HG03280 (cell line): ENCODE measurements at regions not wholly inside any gene's neighbourhood (a gene's known extent, or its start where the extent isn't known, plus 50 kb on each side); places are given as distances from the start of the nearest gene placed in this dataset.
"Not testable (repeated sequence)": the region's sequence is repeated elsewhere in the genome, so short reads cannot be mapped to it uniquely, and the experiment has no call there.

Experiments
- ATAC-seq: cut with Tn5 transposase; IDR thresholded peaks from one replicate; pipeline ENCODE4 v1.9.1; 2021; ENCODE audit warnings: mild to moderate bottlenecking, moderate library complexity; ENCODE audit not compliant: unreplicated experiment

DNA sequence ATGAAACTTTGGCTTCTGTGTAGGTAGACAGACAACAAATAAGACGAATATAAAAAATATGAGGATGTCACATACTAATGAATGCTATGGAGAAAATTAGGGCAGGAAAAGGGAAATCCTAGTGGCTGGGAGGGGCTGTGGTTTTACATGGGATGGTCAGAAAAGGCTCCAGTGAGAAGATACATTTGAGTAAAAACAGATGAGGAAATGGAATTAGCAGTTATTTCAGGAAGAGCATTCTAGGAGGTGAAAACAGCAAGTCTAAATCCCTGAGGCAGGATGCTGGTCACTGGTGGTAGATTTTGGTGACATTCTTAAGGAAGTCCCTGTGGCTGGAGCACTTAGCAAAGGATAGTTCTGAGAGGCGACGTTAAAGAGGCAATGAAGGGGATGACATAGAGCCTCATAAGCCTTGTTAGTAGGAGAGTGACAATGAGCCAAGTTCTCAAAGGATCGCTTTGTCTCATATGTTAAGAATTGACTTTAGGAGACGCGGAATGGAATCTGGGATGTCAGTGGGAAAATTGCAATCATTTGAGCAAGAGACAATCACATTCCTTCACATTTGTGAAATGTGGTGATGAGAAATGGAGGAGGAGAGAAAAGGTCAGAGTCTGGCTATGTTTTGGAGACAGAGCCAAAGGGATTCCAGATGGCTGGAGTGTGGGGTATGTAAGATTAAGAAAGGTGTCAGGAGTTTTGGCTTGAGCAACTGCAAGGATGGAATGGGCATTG is 384.7 kb upstream of the FZD8 start:
- no peak for ATAC-seq

DNA sequence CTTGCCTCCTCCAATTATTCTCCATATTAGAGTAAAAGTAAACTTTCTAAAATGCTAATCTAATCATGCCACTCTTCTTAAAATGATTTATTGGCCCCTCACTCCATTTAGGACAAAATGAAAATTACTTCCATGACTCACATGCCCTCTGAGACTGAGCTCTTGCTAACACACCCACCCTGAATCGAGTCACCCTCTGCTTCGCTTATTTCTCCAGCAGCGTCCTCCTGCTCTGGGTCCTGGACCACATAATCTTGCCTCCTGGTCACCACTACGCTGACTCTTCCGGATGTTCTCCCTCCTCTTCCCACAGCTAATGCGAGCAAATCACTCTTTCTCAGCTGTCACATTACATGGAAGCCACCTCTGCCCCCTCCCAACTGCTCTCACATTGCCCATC is 384.0 kb upstream of the FZD8 start:
- no peak for ATAC-seq

DNA sequence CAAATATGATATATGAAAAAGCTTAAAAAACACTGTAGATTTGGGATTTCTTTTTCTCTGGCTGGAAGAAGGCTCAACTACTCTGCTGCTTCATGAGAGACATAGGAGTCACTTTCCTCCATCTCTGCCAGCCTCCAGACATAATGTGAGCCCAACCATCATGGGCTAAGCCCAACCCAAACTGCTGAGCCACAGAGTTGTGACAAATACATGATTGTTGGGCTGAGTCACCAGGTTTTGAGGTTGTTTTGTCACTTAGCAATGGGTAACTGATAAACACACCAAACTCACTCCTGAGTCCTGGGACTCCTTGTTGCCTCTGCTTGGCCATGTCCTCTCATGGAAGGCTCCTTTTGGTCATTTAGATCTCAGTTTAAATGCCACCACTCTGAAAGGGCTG is 381.8 kb upstream of the FZD8 start:
- no peak for ATAC-seq

DNA sequence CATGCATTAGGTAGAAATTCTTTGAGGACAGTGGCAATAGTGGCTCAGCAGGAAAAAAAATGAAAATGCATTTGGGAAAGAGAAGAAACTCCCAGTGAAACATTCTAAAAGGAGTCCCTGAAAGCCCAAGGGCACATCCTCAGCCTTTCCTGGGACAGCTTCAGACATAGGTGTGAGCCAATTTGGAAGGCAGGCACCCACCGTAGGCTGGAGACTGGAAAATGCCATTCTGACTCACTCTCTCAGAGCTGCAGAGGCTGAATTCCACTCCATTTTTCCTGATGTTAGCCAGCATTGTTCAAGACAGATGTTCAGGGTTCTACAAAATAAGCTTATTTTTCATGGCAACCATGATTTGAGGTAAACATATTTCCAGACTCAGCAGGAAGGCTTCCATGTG is 379.0 kb upstream of the FZD8 start:
- ATAC-seq: no peak

DNA sequence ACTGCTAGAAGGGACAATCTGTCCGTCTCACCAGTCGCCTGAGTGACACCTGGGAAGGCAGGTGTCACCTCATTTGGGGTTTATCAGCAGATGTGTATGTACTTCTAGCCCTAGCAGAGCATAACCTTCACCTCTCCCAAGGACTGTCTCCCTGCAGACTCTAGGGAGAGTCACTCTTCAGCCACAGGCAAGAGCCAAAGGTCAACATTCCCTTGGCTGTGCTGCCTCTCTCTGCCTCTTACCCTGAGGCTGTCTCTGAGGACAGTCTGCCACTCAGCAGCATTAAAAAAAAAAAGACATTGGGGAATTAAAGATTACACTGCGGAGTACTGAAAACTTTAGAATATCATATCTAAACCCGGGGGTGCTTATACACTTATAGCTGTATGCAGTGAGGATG is 377.7 kb upstream of the FZD8 start:
- no peak for ATAC-seq

DNA sequence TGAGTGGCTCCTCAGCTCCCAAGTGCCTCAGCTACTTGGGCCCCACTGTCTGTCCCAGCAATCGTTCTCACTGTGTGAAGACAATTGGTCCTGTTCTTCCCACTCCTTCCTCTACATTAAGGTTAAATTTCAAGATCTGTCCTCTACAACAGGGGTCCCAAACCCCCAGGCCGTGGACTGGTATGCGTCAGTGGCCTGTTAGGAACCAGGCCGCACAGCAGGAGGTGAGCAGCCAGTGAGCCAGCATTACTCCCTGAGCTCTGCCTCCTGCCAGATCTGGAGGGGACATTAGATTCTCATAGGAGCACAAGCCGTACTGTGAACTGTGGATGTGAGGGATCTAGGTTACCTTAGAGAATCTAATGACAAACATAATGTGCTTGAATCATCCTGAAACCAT is 376.9 kb upstream of the FZD8 start:
- ATAC-seq: no peak

DNA sequence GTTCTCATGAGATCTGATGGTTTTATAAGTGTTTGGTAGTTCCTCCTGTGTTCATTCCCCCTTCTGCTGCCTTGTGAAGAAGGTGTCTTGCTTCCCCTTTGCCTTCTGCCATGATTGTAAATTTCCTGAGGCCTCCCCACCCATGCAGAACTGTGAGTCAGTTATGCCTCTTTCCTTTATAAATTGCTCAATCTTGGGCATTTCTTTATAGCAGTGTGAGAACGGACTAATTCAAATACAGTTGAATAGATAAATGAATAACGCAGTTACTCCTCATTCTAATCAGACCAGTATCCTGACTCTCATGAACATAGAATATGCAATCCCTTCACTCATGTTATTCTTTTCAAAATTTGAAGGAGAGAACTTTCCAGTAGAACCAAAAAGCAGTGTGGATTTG is 375.0 kb upstream of the FZD8 start:
- ATAC-seq: no peak

DNA sequence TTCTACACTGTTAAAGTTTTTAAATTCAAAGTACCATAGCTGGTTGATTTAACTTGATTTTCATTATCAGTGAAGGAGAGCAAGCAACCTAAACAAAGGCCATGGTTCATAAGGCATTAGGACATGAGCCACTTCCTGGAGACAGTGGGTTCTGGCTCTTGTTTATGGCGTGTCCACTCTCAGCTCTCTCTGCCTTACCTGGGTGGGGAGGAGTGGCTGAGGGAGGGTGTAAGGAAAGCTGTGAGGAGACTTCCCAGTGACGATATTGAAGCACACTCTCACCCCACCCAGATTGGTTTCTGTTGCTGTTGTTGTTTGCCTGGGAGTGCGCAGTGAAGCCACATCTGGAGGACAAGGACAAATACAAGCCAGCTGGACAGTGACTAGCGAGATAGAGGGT is 365.3 kb upstream of the FZD8 start:
- no peak for ATAC-seq

DNA sequence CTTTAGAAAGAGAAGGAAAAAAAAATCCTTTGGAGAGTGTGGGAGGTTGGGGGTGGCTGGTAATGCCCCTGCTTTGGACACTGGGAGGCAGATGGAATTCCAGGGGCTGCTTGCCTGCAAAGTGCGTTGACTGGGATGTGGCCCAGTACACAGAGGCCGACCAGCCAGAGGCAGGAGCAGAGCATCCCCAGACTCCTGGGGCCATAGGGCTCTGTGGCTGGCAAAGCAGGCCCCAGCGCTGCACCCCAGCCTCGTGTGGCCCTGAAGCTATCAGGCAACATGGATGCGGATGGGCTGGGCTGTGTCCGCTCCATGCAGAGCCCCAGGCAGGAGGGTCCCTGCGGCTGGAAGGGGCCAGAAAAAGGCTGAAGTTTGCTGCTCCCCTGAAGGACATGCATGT is 361.6 kb upstream of the FZD8 start:
- no peak for ATAC-seq

DNA sequence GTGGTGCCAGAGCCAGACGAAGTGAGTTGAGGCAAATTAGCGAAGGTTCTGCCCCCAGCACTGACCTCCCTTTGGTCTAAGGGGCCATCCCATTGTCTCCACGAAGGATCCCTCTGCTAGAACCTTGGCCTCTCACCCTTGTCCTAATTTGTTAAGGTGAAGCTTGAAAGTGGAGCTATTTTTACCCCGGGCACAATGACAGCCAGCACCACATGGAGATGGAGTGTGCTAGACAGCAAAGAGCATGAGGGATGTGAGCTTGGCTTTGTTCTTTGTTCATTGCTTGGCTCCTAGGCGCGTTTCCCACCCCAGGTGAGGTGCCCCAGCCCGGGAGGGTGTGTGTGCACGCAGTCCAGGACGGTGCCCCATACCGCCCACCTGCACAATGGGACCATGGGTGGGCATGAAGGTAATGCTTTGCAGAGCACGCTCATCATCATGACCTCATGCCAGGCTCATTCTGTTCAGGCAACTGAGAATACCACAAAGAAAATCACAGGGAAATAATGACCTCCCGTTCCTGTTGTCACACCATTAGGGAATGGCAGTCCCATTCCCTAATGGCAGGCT is 361.0 kb upstream of the FZD8 start:
- no peak for ATAC-seq

DNA sequence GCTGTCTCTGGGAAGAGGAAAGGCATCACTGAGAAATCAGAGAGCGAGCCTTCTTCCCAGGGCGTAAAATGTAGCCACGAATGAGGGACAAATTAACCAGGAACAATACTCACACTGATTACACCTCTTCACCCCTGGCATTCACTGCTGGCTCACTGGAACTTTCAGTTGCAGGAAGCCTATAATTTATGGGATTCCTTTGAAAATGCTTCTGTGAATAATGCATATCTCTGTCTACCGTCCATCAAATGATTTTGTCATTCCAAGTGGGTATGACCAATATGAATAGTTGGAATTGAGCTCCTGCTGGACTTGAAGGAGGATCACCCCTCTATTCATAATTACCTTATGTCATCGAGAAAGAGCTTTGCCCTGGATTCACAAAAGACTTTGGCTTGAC is 360.3 kb upstream of the FZD8 start:
- ATAC-seq: no peak

DNA sequence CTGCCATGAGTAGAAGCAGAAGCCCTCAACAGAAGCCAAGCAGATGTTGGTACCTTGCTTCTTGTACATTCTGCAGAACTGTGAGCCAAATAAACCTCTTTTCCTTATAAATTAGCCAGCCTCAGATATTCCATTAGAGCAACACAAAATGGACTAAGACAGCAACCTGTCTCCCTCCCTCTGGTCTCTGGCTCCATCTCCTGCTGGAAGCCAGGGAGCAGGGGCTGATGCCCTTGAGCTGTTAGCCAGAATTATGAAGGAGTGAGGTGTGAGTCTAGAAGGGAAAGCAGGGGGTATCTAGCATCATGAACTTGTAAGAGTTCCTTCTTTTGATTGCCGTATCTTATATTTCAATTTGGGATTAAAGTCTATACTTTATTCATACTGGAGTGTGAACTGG is 358.7 kb upstream of the FZD8 start:
- not testable (repeated sequence) for ATAC-seq

DNA sequence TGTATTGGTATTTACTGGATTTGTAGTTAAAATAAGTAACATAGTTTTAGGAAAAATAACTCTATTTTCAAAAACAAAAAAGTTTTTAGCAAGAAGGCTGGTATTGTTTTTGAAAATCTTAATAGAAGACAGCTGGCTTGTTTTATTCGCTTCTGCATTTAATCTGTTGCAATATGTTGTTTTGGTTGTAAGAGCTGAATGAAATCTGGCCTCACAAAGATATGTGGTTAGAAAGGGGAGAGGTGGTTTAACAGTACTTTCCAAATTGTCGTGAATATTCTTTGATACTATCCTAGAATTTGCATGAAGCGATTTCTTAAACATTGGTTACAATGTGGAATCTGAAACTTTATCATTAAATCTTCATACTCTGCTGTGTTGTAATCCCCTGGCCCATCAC is 355.9 kb upstream of the FZD8 start:
- ATAC-seq: no peak

DNA sequence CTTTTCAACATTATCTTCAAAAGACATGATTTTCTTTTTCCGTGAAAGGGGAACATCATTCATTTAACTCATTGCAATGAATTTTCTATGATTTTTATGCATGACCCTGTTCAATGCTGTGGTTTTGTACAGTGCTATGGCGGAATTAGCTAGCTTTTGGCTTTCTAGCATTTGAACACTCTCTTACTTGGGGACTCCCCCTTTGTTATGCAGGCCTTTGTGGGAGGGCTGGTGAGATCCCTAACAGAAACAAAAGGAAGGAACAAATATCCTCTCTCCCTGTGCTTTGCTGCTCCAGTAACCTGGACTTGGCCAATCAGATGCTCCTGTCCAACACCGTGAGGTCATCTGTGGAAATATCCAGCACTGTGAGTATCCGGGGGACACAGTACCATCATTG is 353.4 kb upstream of the FZD8 start:
- no peak for ATAC-seq

DNA sequence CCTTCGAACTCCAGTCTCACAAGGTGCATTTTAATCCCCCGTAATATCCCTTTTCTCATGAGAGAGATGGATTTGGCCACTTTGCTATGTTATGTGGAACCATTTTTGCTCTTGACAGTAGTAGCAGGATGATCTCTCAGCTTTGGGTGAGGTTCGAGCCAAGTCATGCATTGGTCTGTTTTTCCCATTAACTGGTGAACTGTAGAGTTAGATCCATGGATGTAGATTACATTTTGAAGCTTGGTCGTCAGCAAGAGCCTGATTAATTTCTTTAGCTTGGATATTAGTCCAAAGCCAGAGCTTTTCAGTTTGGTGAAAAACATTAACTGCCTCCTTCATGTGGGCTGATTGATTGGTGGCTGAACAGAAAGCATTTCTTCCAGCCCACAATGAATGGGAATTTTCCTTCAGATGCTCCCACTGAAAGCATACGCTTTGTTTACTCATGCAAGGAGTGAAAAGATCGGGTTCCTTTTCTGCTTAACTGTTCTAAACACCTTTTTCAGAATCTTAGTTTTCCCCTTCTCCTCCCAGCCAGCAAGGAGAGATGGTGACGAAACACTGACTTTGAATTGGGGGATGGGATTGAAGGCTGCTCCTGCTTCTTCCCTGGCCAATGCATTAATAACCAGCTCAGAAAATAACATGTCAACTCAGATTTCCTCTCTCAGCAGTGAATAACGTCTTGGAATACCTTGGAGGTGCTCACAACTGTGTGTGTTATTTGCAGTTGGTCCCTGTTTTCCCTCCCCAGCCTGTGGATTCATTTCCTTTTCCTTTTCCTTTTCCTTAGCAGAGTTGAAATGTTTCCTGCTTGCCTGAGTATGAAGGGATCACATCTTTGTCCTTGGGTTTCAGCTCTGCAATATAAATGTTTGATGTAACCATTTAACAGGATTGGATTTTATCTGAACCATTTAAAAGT is 351.8 kb upstream of the FZD8 start:
- no peak for ATAC-seq

DNA sequence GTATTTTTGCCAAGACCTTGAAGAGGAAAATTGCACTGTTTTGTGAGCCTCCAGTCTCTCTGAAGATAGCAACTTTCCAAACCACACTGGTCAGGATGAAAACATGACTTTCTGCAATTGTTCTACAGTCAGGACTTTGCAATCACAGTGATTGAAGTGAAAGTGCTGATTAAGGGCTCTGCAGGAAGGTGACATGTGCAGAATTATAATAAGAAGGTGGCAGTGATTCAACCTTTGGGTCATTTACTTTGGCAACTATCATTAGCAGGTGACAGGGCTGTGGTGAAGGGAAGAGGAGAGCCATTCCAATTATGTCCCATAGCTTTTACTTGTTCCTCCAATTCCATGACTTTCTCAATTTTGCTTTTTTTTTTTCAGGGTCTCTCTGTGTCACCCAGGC is 350.0 kb upstream of the FZD8 start:
- ATAC-seq: no peak

DNA sequence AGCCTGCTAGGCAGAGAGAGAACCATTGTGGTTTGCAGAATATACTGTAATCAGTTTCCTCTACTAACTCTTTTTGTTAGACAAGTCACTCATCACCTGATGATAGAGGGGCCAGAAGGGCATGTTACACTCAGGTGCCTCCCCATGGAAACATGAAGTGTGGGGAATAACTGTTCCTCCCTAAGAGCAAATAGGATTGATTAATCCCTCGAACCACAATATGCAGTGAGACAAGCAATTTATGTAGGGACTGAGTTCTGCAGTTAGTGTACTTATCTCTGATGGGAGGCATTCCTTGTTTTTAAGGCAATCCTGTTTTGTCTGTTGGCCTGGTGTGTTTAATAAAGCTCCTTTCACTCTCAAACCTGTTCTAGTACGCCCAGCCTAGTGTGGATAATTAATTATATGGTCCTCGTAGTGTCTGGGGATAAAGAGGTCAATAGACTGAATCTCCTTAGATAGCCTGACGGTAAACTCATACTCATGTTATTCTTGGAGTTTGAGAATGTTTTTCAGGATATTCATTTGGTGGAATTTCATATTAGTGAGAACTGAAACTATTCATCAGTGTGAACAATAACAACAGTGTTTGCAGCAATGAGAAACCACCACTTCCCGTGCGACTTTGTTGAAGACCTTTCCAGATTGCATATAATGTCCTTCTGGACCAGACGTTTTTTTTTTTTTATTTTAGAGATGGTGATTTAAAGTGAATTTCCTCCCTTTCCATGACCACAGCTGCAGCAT is 344.8 kb upstream of the FZD8 start:
- no peak for ATAC-seq

DNA sequence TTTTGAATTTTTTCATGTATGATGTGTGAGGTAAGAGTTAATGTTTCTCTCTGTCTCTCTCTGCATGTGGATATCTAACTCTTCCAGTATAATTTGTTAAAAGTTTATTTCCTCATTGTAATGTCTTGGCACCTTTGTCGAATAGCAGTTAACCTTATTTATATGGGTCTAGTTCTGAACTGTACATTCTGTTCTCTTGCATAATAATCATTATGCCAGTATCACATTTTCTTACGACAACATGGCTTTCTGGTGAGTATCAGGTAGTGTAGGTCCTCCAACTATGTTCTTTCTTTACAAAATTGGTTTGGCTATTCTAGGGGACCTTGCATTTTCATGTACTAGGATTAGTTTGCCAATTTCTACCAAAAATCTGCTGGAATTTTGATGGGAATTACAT is 337.0 kb upstream of the FZD8 start:
- no peak for ATAC-seq

DNA sequence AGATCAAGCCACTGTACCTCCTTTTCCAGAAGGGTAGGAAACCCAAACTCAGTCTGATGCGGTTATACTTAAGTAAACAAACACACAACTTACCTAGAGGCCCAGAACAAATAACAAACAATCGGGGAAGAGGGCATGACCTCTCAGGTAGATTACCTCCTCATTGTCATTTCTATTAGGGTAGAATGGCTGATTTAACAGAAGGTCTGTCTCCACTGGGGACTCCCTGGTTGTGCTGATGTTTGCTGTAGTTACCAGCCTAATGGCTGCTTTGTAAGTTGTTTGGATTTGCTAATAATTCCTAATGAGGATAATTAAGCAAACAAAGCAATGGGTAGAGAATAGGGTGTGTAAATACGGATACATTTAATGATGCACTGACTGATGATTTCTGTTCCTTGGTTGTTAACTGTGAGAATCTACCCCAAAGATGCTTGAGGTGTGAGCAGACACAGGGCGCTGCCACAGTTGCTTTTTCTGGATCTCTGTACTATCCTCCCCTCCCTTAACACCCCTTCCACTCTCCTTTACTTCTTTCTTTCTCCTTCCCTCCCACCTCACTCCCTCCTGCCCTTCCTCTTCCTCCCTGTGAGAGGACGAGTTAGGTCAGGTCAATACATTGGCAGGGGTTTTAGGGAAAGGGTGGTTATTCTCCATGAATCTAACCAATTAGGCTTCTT is 332.0 kb upstream of the FZD8 start:
- ATAC-seq: not testable (repeated sequence)

DNA sequence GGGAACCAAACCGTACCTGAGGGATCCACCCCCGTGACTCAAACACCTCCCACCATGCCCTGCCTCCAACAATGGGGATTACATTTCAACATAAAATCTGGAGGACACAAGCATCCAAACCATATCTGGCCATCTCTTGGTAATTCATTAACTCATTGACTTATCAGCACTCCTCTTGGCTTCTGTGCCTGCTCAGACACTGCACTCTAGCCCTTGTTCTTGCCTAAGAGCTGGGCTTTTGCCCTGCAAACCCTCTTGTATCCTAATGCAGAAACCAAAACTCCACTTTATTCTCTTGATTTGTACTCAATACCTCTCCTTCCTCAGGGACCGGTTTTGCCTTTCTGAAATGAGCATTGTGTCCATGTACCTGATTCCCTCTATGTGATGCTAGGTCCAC is 330.2 kb upstream of the FZD8 start:
- no peak for ATAC-seq

DNA sequence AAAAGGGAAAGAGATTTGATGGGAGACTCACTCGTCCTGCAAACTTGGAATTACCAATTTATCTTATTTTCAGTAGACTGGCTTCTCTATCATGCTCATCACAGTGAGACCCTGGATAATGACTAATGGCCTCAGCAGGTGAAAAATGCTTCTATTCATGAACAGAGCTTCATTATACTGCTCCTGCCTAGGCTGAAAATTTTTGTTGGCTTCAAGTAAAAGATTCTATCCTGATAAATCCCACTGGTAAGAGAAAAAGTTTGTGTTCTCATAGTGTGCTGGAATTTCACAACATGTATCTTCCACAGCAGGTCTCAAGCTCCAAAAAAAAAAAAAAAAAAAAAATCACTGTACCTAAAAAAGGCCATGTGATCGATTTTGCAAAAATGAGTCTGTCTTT is 329.3 kb upstream of the FZD8 start:
- no peak for ATAC-seq
